RKO (cell line): ENCODE measurements at regions not wholly inside any gene's neighbourhood (a gene's known extent, or its start where the extent isn't known, plus 50 kb on each side); places are given as distances from the start of the nearest gene placed in this dataset.
"Not testable (repeated sequence)": the region's sequence is repeated elsewhere in the genome, so short reads cannot be mapped to it uniquely, and the experiment has no call there.

Experiments used
- DNase-seq: peaks from one replicate; pipeline ENCODE4 v3.0.0-alpha.2; 2016; ENCODE audit warnings: low spot score

DNA sequence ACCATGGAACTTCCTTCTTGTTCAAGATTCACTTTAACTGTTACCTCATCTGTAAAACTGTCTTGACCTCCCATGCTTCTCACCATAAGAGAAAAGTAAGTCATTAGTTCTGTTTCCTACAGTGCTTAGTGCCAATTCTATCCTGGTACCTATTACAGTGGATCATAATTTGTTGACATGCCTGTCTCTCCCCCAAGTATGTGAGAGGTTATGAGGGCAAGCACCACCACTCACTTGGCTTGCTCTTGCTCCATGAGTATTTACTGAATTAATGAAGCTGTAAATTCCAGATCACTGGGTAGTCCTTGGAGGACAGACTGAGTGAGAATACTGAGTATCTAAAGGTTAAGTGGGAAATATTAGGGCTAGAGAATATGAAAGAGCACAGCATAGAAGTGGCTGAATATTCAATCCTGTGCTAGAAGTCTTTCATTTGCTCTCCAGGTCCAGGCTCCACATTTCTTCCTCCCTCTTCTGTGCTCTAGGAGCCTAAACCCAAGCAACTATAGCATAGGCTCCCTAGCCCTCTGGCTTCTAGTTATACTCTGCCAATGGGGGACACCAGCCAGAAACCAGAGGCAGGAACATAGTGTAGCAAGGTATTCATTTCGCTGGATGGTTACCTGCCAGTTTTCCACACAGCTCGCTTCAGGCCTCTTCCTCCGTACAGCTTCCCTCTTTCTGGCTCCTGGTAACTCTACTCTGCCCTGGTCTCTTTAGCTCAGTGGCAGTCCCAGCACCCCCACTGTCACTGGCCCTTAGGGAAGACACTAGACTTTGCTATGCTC is 118.2 kb upstream of the SLC5A12 start:
- no peak for DNase-seq

DNA sequence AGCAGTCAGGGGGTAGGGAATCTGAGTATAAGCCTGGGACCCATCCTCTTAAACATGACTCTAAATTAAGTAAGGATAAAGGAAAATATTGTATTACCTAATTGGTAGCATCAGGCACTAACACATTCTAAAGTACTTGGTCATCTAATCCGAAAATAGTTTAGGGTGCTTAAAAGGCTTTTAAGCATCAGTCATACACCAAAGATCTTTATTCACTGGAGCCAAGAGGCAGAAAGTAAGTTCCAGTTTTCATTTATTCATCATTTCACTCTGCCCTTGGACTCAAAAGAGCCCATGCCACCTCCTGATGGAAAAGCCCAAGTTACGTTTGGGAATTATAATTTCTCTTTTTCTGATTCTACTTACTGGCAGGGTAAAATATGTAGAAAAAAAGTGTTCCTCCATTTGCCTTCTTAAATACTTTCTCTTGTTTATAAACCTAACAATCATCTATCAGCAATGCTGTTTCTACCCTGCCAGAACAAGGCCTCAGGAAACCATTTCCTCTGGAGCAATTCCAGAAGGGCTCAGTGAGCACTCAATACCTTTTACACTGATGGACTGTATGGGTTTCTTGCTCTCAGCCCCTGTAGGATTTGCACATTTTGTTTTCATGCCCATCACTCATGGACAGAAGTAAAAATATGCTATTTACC is 120.1 kb upstream of the SLC5A12 start:
- no peak for DNase-seq

DNA sequence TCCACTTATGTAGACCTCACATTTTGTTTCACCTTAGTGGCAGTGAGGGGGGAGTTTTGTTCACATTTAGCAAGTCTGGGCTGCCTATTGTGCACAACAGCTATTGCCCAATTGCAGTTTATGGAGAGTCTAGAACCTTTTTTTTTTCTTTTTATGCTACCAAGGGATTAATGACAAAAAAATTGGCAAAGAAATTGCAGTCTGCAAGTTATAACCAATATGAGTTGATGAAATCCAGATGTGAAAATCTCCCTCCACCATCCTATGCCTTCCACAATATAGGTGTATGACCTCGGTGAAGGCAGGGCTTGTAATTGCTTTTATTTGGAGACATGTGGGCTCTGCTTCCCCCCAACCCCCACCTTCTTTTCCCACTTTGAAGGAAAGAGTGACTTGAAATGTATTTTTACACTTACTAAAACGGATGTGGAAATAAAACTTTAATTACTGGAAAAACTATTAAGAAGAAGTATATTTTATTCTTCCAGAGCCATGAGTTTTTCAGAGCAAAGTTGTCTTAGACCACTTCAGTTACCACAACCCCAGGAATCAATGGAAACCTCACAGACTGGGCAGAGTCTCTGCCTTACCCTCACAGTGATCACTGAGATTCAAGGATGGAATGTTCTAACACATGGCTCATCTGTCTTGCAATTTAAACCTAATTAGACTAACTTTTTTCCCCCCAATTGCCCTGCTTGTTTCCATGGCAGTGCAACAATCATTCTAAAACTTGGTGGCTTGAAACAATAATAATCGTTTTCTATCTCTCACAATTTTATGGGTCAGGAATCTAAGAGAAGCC is 120.8 kb upstream of the SLC5A12 start:
- DNase-seq = no peak

DNA sequence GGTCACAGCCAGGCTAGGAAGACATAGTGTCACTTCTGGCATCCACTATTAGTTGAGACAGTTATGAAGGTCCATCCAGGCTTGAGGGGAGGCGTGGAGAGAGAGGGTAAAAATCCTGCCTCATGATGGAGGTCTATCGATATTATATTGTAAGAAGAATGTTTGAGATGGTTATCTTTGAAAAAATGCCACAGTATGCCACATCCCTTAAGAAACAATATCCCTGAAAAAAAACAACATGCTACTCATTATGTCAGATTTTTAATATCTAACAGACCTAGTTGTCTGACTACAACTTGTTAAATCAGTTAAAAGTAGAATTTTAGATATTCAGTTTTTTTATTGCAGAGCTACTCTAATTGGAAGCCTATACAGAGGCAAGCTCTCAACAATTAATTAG is 121.7 kb upstream of the SLC5A12 start:
- DNase-seq = no peak

DNA sequence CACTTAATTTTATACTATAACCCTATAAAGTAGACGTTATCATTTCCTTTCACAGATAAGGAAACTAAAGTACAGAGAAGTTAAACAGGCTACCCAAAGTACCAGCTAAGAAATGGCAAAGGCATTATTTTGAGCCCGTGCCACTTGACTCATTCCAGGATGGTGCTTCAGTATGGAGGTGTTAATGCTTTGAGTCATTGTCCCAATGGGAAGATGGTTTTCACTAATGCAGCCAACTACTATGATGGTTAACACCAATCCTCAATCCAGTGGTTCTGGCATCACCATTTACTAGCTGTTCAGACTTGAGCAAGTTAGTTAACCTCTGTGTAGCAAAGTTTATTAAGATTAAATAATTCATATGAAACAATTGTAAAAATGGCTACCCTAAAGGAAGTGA is 123.1 kb upstream of the SLC5A12 start:
- no peak for DNase-seq

DNA sequence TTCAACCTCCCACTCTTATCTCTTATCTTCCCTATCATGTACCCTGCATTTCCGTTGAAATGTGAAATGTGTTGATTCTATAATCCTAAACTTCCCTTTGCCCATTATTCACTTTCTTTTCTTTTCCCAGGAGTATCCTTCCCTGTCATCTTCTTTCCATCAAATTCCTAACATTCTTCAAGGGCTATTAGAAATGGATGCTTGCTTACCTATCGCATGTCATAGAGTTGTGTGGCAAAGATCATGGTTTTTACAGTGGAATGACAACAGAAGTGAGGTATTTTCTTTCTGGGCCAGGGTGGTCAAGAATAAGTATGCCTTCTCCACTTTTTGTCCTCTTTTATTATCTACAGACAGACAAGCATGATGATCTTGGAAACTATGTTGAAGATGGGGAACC is 124.4 kb upstream of the SLC5A12 start:
- DNase-seq = no peak

DNA sequence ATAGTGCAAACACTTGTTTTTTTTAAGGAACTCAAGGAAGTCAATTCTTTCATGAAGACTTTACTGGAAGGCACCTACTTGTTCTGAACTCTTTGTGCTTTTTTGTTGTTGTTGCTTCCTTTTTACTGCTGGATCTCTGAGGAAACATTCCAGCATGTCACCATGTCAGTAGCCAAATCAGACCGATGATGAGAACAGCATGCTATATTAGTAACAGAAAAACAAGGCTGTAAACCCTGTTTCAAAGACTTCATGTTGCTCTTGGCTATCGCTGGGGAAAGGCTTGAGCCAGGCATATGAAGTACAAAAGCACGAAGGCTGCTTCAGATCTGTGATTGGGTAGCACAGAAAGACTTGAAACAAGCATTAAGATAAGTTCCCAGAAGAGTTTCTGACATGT is 125.6 kb upstream of the SLC5A12 start:
- no peak for DNase-seq

DNA sequence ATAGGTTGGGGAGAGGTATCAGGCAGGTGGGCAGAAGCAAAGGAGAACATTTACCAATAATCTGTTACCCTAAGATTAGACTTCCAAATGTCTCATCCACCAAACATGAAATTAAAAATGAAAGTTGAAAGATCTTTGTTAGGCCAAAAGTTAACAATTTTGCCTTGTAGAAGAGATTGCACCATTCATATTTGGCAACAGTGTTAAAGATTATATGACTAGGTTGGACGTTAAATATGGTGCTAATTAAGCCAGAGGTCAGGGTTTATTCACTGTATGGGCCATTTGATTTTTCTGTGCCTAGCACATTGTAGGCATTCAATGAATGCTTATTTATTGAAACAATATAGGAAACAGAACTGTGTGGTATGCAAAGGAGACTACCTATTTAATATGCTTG is 126.1 kb upstream of the SLC5A12 start:
- DNase-seq = no peak

DNA sequence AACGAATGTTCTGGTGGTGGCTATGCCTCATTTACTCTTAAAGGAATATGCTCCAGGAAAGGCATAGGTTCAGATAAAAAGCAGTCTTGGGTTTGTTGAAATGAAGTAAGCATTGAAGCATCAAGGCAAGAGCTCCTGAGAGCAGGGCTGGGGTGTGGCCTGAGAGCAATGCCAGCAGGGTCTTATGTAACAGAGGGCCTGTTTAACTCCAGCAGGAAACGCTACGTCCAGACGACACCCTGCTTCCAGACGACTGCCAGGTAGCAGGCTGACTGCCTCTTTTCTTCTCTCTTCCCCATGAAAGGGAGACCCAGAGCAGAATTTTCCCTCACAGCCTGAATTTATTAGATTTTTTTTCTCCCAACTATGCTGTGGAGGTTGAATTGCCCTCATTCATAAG is 127.2 kb upstream of the SLC5A12 start:
- no peak for DNase-seq

DNA sequence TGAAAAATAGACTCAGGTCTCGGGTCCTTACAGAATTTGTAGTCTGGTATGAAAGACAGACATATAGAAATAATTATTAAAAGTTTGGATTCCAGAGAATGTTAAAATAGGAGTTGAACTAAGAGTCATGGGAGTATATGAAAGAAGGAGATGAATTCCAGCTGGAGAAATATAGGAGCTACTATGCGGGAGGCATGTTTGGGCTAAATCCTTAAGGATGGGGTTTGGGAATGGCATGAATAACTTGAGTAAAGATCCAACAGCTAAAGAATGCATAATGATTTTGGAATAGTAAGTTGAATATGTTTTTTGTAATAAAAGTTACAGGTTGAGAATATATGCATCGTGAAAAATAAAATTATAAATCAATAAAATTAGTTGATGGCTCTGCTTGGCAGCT is 129.4 kb upstream of the SLC5A12 start:
- no peak for DNase-seq

DNA sequence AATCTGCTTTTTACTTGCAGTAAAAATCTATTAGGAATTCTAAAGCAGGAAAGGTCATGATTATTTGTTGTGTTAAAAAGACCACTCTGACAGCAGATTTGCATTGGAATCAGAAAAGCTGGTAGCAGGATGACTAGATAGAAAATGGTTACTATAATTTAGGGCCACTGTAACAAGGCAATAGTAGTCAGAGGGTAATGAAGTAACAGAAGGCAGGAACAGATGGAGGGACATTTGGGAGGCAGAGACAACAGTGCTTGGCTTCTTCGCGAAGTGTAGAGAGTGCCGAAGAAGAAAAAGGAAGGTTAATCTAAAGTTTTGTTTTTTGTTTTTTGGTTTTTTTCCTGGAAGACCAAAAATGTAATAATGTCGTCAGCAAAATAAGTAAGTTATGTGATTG is 129.8 kb upstream of the SLC5A12 start:
- no peak for DNase-seq

DNA sequence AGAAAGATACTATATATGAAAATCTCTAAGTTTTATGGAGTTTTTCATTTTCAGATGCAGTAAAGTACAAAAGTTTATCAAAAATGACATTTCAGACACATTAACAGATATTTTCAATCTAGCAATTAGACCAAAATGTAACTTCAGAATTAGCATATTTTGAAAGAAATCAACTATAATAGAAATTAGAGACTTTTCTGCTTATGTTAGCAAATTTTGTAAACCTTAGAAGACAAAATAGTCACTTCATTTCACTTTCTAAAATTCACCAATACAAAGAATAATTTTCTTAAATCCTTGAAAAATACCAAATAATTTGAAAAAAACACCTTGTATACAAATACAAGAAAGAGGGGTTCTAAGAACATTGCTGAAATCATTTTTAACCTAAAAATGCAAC is 135.8 kb upstream of the FIBIN start:
- no peak for DNase-seq

DNA sequence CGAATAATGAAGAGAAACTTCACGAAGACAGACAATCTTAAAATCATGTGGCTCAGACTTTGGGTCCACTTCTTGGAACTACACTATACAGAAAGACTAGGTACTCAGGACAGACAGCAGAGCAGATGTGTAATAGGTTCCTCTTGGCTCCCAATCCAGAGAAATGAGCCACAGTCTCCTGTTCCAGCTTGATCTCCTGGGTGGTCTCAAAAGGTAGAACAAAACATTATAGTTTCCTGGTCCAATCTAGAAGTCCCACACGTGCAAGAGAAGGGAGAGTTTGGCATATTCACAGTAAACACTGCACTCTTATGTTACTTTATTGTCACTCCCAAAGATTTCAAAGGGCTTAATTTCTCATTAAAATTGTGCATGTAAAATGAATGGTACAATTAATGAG is 134.5 kb upstream of the FIBIN start:
- no peak for DNase-seq

DNA sequence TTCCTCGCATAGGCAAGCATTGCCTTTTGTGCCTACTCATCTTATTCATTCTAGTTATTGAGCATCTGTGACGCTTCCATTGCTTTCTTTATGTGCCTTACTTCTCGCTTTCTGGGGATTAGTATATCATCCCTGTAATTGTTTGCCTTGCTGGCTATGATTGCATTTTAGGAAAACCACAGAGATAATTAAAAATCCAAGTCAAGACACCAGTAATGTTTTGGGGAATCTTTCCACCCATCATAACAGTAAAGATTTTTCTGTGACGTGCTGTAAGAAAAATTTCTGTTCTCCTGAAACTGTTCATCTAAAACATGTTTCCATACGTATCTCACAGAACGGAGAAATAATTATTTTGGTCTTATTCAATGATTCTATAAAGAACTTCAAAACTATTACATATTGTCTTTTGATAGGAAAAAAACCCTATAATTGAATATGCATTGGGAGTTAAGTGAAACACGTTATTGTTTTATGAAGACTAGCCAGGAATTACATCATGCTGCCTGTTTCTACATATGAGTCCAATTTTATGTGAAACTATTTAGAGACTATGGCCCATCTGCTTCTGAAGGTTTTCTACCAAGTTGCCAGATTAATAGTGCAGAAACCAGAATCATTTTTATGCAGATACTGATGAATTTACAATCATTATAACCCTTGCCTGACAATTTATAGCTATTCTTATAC is 133.7 kb upstream of the FIBIN start:
- no peak for DNase-seq

DNA sequence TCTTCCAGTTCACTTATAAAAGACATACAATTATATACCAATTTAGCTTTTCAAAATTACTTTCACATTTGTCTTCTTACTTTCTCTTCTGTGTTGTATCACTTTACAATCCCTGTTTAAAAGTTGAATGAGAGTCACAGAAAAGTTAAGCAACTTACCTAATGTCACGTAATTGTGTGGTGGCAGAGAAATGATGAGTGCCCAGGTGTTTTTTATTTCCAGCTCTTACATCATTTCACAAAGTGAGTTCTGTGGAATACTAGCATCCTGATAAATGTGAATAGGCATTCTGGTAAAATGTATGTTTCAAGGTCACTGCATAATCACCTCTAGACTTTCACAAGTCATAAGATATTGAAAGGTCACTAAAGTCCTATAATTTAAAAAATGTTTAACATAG is 133.0 kb upstream of the FIBIN start:
- no peak for DNase-seq

DNA sequence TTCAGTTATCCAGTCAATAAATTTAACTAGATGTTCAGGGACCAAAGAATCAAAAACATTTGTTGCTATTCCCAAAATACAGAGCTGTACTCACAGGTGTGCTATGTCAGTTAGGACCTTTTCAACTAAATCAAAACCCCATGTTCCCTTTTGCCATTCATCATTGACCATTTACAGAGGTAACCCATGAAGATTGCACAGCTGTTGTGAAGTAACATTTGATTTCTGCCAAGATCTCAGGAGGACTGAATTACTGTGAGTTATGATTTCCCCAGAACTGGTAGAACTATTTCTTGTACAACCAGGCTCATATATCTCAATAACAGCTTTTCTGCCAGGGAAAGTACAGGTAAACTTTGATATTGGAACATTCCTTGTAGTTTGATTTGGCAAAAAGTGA is 131.1 kb upstream of the FIBIN start:
- DNase-seq = no peak

DNA sequence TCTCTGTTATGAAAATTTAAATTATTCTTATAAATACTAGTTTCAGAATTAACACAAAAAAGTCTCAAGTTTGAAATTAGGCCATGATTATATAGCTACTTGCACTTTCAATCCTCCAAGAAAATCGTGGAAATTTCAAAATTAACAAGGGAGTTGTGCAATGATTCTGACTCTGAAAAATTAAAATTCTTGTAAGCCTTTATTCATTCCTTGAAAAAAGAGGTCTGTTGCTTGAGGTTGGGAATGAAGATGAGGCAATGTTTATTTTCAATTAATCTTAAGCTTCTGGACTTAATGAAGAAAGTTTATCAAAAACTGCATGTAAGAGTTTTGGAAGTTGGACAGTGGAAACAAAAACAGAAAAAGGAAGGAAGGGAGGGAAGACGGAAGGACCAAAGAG is 128.2 kb upstream of the FIBIN start:
- DNase-seq = no peak

DNA sequence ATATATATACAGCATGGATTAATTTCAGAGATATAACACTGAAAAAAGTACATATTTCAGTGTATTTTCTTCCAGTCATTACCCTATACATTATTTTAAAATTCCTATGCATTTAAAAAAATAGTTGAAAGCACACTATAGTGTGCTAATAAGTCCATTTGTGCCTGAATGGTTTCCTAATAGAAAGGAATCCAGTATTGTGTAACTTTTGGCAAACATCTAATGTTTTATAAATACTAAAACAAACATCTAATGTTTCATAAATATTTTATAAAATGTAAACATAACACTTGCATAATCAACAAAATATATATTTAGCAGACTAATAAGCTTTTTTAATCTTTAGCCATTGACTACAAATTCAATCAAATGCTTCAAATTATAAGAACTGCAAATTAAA is 126.6 kb upstream of the FIBIN start:
- DNase-seq = no peak

DNA sequence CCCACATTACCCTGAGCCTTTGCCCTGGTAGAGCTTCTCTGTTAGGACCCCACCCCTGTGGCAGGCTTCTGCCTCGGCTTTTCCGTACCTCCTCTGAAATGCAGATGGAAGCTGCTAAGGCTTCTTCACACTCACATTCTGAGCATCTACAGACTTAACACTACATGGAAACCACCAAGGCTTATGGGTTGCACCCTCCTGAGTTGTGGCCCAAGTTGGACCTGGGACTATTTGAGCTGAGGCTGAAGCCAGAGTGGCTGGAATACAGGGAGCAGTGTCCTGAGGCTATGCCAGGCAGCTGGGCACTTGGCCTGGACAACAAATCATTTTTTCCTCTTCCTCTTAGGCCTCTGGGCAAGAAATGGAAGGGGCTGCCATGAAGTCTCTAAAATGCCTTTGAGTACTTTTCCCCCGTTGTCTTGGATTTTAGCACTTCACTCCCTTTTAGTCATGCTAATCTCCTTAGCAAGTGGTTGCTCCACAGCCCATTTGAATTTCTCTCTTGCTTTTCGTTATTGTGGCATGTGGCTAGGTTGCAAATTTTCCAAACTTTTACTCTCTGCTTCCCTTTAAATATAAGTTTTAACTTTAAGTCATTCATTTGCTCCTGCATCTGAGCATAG is 114.8 kb upstream of the FIBIN start:
- DNase-seq = no peak

DNA sequence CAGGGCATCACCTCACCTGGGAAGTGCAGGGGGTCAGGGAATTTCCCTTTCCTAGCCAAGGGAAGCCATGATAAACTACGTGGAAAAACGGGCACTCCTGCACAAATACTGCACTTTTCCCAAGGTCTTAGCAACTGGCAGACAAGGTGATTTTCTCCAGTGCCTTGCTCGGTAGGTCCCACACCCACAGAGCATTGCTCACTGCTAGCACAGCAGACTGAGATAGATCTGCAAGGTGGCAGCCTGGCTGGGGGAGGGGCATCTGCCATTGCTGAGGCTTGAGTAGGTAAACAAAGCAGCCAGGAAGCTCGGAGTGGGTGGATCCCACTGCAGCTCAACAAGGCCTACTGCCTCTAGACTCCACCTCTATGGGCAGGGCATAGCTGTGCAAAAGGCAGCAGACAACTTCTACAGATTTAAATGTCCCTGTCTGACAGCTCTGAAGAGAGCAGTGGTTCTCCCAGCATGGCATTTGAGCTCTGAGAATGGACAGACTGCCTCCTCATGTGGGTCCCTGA is 111.5 kb upstream of the FIBIN start:
- DNase-seq = not testable (repeated sequence)

DNA sequence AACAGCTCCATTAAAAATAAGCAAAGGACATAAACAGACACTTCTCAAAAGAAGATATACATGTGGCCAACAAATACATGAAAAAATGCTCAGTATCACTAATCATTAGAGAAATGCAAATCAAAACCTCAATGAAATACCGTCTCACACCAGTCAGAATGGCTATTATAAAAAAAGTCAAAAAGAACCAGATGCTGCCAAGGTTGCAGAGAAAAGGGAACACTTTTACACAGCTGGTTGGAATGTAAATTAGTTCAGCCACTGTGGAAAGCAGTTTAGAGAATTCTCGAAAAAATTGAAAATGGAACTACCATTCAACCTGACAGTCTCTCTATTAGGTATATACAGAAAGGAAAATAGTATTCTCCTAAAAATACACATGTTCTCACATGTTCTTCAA is 102.4 kb upstream of the FIBIN start:
- no peak for DNase-seq

DNA sequence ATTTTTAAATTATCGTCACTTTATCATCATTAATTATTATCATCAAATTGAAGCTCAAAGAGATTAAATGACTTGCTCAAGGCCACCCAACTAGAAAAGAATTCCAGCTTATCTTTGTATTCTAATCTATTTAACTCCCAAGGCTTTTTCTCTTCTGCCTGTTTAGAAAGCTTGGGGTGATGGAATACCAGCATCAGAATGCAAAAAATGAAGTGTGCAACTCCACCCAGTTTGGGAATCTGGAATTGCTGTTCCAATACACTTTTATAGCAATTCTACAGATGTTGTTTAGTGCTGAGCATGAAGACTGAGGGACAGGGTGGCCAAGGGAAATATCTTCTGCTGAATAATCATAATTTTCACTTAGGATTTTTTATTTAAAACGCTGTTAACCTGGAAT is 97.2 kb upstream of the FIBIN start:
- no peak for DNase-seq
